Endothelial cell of umbilical vein (primary cell): ENCODE measurements at regions not wholly inside any gene's neighbourhood (a gene's known extent, or its start where the extent isn't known, plus 50 kb on each side); places are given as distances from the start of the nearest gene placed in this dataset.

Source experiments
- BruUV-seq: library from RNA; stranded (reverse); fragments of 400-500 nt; replicated peaks from 2 replicates; lab custom pipeline; 2021; lab: Mats Ljungman, UMichigan
- CTCF ChIA-PET: fragments of 300-600, 350-600 bp; sonication (Branson Sonifier 250); formaldehyde crosslinking; loops from one replicate; lab custom pipeline; 2021; ENCODE audit warnings: antibody characterized with exemption, inconsistent platforms; lab: Charles Lee
- POLR2A ChIA-PET: fragments of 300-600, 350-600 bp; sonication (Branson Sonifier 250); formaldehyde crosslinking; loops from one replicate; lab custom pipeline; 2021; ENCODE audit warnings: antibody characterized with exemption, inconsistent platforms; lab: Charles Lee
- DNase-seq: peaks from one replicate; pipeline ENCODE4 v3.0.0-alpha.2; 2011; ENCODE audit warnings: low read depth, low spot score
- FAIRE-seq: peaks from 2 replicates; lab custom pipeline; 2011; peaks lifted over from hg19 to GRCh38; lab: Jason Lieb, UNC
- H2AFZ ChIP-seq: 2 replicates; pipeline ENCODE4 v1.6.0; 2012; ENCODE audit warnings: low read depth, low read length, control low read depth, inconsistent platforms
- H3K27ac ChIP-seq: 2 replicates; pipeline ENCODE4 v1.5.1; 2011; ENCODE audit warnings: low read depth, mild to moderate bottlenecking, control low read depth, low read length, moderate library complexity; ENCODE audit not compliant: insufficient read depth
- H3K27me3 ChIP-seq, 2 experiments: 2 replicates each; pipeline versions ENCODE4 v1.6.0 to v1.6.1; 2011; ENCODE audit warnings: low read length in 2 of 2, mixed read lengths in 1 of 2; ENCODE audit not compliant: control insufficient read depth in 2 of 2, insufficient read depth in 2 of 2
- H3K36me3 ChIP-seq, 2 experiments: 2 replicates in 1 of 2; 3 replicates in 1 of 2; pipeline ENCODE4 v1.5.1; 2011; ENCODE audit warnings: low read length in 2 of 2, mild to moderate bottlenecking in 1 of 2, moderate library complexity in 1 of 2; ENCODE audit not compliant: control insufficient read depth in 2 of 2, insufficient read depth in 2 of 2; ENCODE audit errors: extremely low read depth in 1 of 2
- H3K4me1 ChIP-seq: 3 replicates; pipeline ENCODE4 v1.5.1; 2011; ENCODE audit warnings: mild to moderate bottlenecking, low read length; ENCODE audit not compliant: control insufficient read depth, insufficient read depth; ENCODE audit errors: extremely low read depth
- H3K4me2 ChIP-seq: 2 replicates; pipeline ENCODE4 v1.6.1; 2011; ENCODE audit warnings: low read length, control low read depth, mixed read lengths; ENCODE audit not compliant: insufficient read depth
- H3K4me3 ChIP-seq, 3 experiments: fragments of 200-600 bp in 1 of 3; sonication (generic), shearing (Covaris generic) in 1 of 3; replicated peaks in 1 of 3; 2 replicates each; pipeline ENCODE4 v1.5.1; 2011 to 2016; ENCODE audit warnings: control low read depth in 3 of 3, low read length in 3 of 3, mild to moderate bottlenecking in 2 of 3, inconsistent platforms in 1 of 3, low read depth in 1 of 3, moderate library complexity in 1 of 3; ENCODE audit not compliant: insufficient read depth in 1 of 3
- H3K79me2 ChIP-seq: 2 replicates; pipeline ENCODE4 v1.6.0; 2012; ENCODE audit warnings: low read length, inconsistent platforms; ENCODE audit not compliant: control insufficient read depth, insufficient read depth
- H3K9ac ChIP-seq: replicated peaks from 2 replicates; pipeline ENCODE3; 2011; ENCODE audit warnings: low read length, control low read depth; ENCODE audit not compliant: insufficient read depth; ENCODE audit errors: extremely low read depth
- H3K9me1 ChIP-seq: replicated peaks from 3 replicates; pipeline ENCODE4 v1.6.0; 2011; ENCODE audit warnings: mild to moderate bottlenecking, low read length; ENCODE audit not compliant: control insufficient read depth, insufficient read depth; ENCODE audit errors: extremely low read depth
- H3K9me3 ChIP-seq: replicated peaks from 2 replicates; pipeline ENCODE4 v1.5.1; 2012; ENCODE audit warnings: low read length, inconsistent platforms; ENCODE audit not compliant: control insufficient read depth, insufficient read depth
- H4K20me1 ChIP-seq: replicated peaks from 2 replicates; pipeline ENCODE3; 2011; ENCODE audit warnings: mild to moderate bottlenecking, low read length; ENCODE audit not compliant: control insufficient read depth, insufficient read depth; ENCODE audit errors: extremely low read depth
- CTCF ChIP-seq, 2 donors: IDR thresholded peaks; 1 replicate in 1 of 2; 2 replicates in 1 of 2; pipeline ENCODE4 v1.5.1; 2011; ENCODE audit warnings: low read length in 2 of 2, mild to moderate bottlenecking in 2 of 2, moderate library complexity in 2 of 2, control low read depth in 1 of 2, inconsistent platforms in 1 of 2, low read depth in 1 of 2; ENCODE audit not compliant: insufficient read depth in 1 of 2; ENCODE audit errors: extremely low read depth in 1 of 2
- EZH2 ChIP-seq: IDR thresholded peaks from 2 replicates; pipeline ENCODE4 v1.6.1; 2012; ENCODE audit warnings: borderline replicate concordance, low read depth, mild to moderate bottlenecking, moderate library complexity, low read length, inconsistent platforms; ENCODE audit not compliant: severe bottlenecking
- FOS ChIP-seq: IDR thresholded peaks from 2 replicates; pipeline ENCODE4 v1.6.1; 2011; ENCODE audit warnings: mild to moderate bottlenecking, low read length, moderate library complexity, borderline replicate concordance; ENCODE audit not compliant: insufficient read depth
- GATA2 ChIP-seq: IDR thresholded peaks from 2 replicates; pipeline ENCODE4 v1.7.0; 2011; ENCODE audit warnings: low read depth, mild to moderate bottlenecking, moderate library complexity, mixed read lengths, low read length; ENCODE audit not compliant: insufficient read length, insufficient read depth
- JUN ChIP-seq: IDR thresholded peaks from 2 replicates; pipeline ENCODE4 v1.6.1; 2011; ENCODE audit warnings: borderline replicate concordance, low read depth; ENCODE audit not compliant: insufficient read length, insufficient read depth
- POLR2A ChIP-seq: IDR thresholded peaks from 2 replicates; pipeline ENCODE4 v1.6.1; 2012; ENCODE audit warnings: low read depth, mild to moderate bottlenecking, control low read depth, low read length
- dilution Hi-C: fragments of 300-500 bp; cut with MboI; formaldehyde crosslinking; loops from one replicate; pipeline ENCODE4 v1.15.0; 2019; ENCODE audit warnings: low sequenced_read_pairs; ENCODE audit not compliant: extremely low pct_ligation_motif_present
- intact Hi-C: fragments of 100-400 bp; cut with micrococcal nuclease; formaldehyde crosslinking; loops from one replicate; pipeline ENCODE4 v1.10.0; 2022

- no TSS peak for BruUV-seq
- Histone ChIP-seq H3K27me3 (no peaks in the 10 kb centered on the region), H3K79me2 (no peaks in the 10 kb centered on the region), H3K9me3 (no peaks in the 10 kb centered on the region), H4K20me1 (no peaks in the 10 kb centered on the region), H3K4me3 (no peak overlapping the region), H3K9ac (no peak overlapping the region), H3K4me1 (no peaks in the 10 kb centered on the region), H2AFZ (no peak overlapping the region), H3K9me1 (no peaks in the 10 kb centered on the region), H3K27ac (no peak overlapping the region), H3K36me3 (no peaks in the 10 kb centered on the region), H3K4me2 (no peak overlapping the region)
- FAIRE-seq (no peak), DNase-seq (no peak)
- CTCF ChIA-PET = no interaction called here
- dilution Hi-C loops = no loop called here
- TF ChIP-seq GATA2 (no peak), FOS (no peak)
- intact Hi-C loops = no loop called here
- POLR2A ChIA-PET = no interaction called here
Observed at GRCh38 chrY:13844411-13844810, 140.7 kb downstream of the TMSB4Y start.

- H3K27me3 ChIP-seq = no peaks in the 10 kb centered on the region
- H3K27ac ChIP-seq = no peak overlapping the region
- CTCF ChIA-PET = no interaction called here
- no peaks in the 10 kb centered on the region for H3K9me3 ChIP-seq
- no peaks in the 10 kb centered on the region for H3K4me1 ChIP-seq
- TF ChIP-seq EZH2 = no peak
- TF ChIP-seq POLR2A = no peak
- no peak for TF ChIP-seq CTCF (IDR thresholded peaks at IDR 0.05; ENCODE audit: extremely low read depth in 1 of 2, insufficient read depth in 1 of 2, low read depth in 1 of 2, low read length in 2 of 2)
- TF ChIP-seq JUN = no peak
- TF ChIP-seq GATA2 = no peak
- H3K4me2 ChIP-seq = no peak overlapping the region
- no peaks in the 10 kb centered on the region for H4K20me1 ChIP-seq
- H3K36me3 ChIP-seq = no peaks in the 10 kb centered on the region
- no peak overlapping the region for H3K9ac ChIP-seq
- intact Hi-C loops = no loop called here
- no peak overlapping the region for H2AFZ ChIP-seq
- no peak overlapping the region for H3K4me3 ChIP-seq
- DNase-seq (no peak), FAIRE-seq (no peak)
- POLR2A ChIA-PET = no interaction called here
- no peaks in the 10 kb centered on the region for H3K79me2 ChIP-seq
- dilution Hi-C loops = no loop called here
- H3K9me1 ChIP-seq = no peaks in the 10 kb centered on the region
- no TSS peak for BruUV-seq
Observed at GRCh38 chrY:13845276-13845675, 141.0 kb downstream of the VCY start.
